GM23338 (cell line): ENCODE measurements at regions not wholly inside any gene's neighbourhood (a gene's known extent, or its start where the extent isn't known, plus 50 kb on each side); places are given as distances from the start of the nearest gene placed in this dataset.

Experiments used
- ATAC-seq: fragments of 200-7000 bp; cut with Tn5 transposase; 3 replicates; pipeline ENCODE4 v1.9.1; 2020
- DNase-seq: peaks from one replicate; pipeline ENCODE4 v3.0.0-alpha.2; 2015; ENCODE audit warnings: low spot score
- H2AFZ ChIP-seq: fragments of 200-600 bp; sonication (generic); 2 replicates; pipeline ENCODE4 v1.8.0; 2016; ENCODE audit warnings: antibody characterized with exemption, mild to moderate bottlenecking, moderate library complexity
- H3F3A ChIP-seq: fragments of 200-600 bp; sonication (generic); replicated peaks from 2 replicates; pipeline ENCODE4 v1.8.0; 2017; ENCODE audit warnings: antibody characterized with exemption, mixed run types, low read depth
- H3K27ac ChIP-seq: fragments of 200-600 bp; sonication (generic); 2 replicates; pipeline ENCODE4 v1.6.1; 2016; ENCODE audit warnings: low read depth
- H3K27me3 ChIP-seq: fragments of 200-600 bp; sonication (generic); 2 replicates; pipeline ENCODE4 v1.8.0; 2016; ENCODE audit warnings: mild to moderate bottlenecking, mixed run types, moderate library complexity; ENCODE audit not compliant: insufficient read depth
- H3K36me3 ChIP-seq: fragments of 200-600 bp; sonication (generic); 2 replicates; pipeline ENCODE4 v1.8.0; 2016; ENCODE audit warnings: mild to moderate bottlenecking; ENCODE audit not compliant: insufficient read depth
- H3K4me1 ChIP-seq: fragments of 200-600 bp; sonication (generic); 2 replicates; pipeline ENCODE4 v1.8.0; 2016; ENCODE audit warnings: mild to moderate bottlenecking, moderate library complexity; ENCODE audit not compliant: insufficient read depth
- H3K4me2 ChIP-seq: fragments of 200-600 bp; sonication (generic); 2 replicates; pipeline ENCODE4 v1.7.1; 2017; ENCODE audit warnings: mixed run types
- H3K4me3 ChIP-seq: fragments of 200-600 bp; sonication (generic); 2 replicates; pipeline ENCODE4 v1.6.1; 2016; ENCODE audit warnings: mixed run types
- H3K79me2 ChIP-seq: fragments of 200-600 bp; sonication (generic); replicated peaks from 2 replicates; pipeline ENCODE4 v1.8.0; 2017; ENCODE audit warnings: mild to moderate bottlenecking; ENCODE audit not compliant: insufficient read depth
- H3K9me2 ChIP-seq: fragments of 200-600 bp; sonication (generic); 2 replicates; pipeline ENCODE4 v1.8.0; 2017; ENCODE audit not compliant: insufficient read depth
- H4K20me1 ChIP-seq: fragments of 200-600 bp; sonication (generic); replicated peaks from 2 replicates; pipeline ENCODE4 v1.8.0; 2017; ENCODE audit warnings: mild to moderate bottlenecking; ENCODE audit not compliant: insufficient read depth
- H3K27ac Mint-ChIP-seq: 2 replicates; pipeline ENCODE4 v1.8.0; 2020; ENCODE audit warnings: inconsistent platforms, mild to moderate bottlenecking, moderate library complexity, mixed read lengths
- H3K27me3 Mint-ChIP-seq: 3 replicates; pipeline ENCODE4 v1.8.0; 2022; ENCODE audit warnings: low read depth, mild to moderate bottlenecking, moderate library complexity, mixed read lengths, inconsistent platforms; ENCODE audit not compliant: insufficient read depth, poor library complexity
- H3K36me3 Mint-ChIP-seq: 3 replicates; pipeline ENCODE4 v1.8.0; 2021; ENCODE audit warnings: low read depth, mild to moderate bottlenecking, inconsistent platforms, moderate library complexity, mixed read lengths
- H3K4me1 Mint-ChIP-seq: 3 replicates; pipeline ENCODE4 v1.8.0; 2020; ENCODE audit warnings: mild to moderate bottlenecking, inconsistent platforms, mixed read lengths
- H3K4me3 Mint-ChIP-seq: 3 replicates; pipeline ENCODE4 v1.8.0; 2021; ENCODE audit warnings: moderate library complexity, mild to moderate bottlenecking, inconsistent platforms, mixed read lengths
- H3K9me3 Mint-ChIP-seq: 3 replicates; pipeline ENCODE4 v1.8.0; 2020; ENCODE audit warnings: moderate library complexity, mild to moderate bottlenecking, inconsistent platforms, mixed read lengths
- CREB1 ChIP-seq: fragments of 250-450 bp; sonication (Bioruptor Pico); IDR thresholded peaks from 2 replicates; pipeline ENCODE4 v1.5.0; 2020; ENCODE audit warnings: low read depth, mild to moderate bottlenecking, moderate library complexity
- CTCF ChIP-seq, 2 experiments: fragments of 200-600 bp in 1 of 2; sonication (generic) in 1 of 2; conservative IDR thresholded peaks; 2 replicates each; pipeline versions ENCODE4 v1.5.1 to v1.6.1; 2016 to 2017; ENCODE audit warnings: antibody characterized with exemption in 2 of 2, low read depth in 2 of 2, mild to moderate bottlenecking in 2 of 2, moderate library complexity in 1 of 2
- ETS1 ChIP-seq: IDR thresholded peaks from 2 replicates; pipeline ENCODE4 v1.6.1; 2016; ENCODE audit warnings: antibody characterized with exemption
- JUNB ChIP-seq: IDR thresholded peaks from one replicate; pipeline ENCODE4 v1.6.1; 2016; ENCODE audit warnings: antibody characterized with exemption; ENCODE audit not compliant: unreplicated experiment
- NANOG ChIP-seq: IDR thresholded peaks from 2 replicates; pipeline ENCODE4 v1.6.1; 2016; ENCODE audit warnings: antibody characterized with exemption, borderline replicate concordance
- REST ChIP-seq: IDR thresholded peaks from one replicate; pipeline ENCODE4 v1.6.1; 2018; ENCODE audit warnings: antibody characterized with exemption; ENCODE audit not compliant: unreplicated experiment
- STAT1 ChIP-seq: IDR thresholded peaks from one replicate; pipeline ENCODE4 v1.6.1; 2016; ENCODE audit warnings: antibody characterized with exemption; ENCODE audit not compliant: unreplicated experiment
- ZNF331 ChIP-seq: fragments of 250-450 bp; sonication (Bioruptor Pico); IDR thresholded peaks from 2 replicates; pipeline ENCODE4 v1.5.0; 2020; ENCODE audit warnings: low read depth, mild to moderate bottlenecking, moderate library complexity
- ZNF462 ChIP-seq: fragments of 250-450 bp; sonication (Bioruptor Pico); IDR thresholded peaks from 2 replicates; pipeline ENCODE4 v1.5.0; 2020; ENCODE audit warnings: mild to moderate bottlenecking, moderate library complexity

GRCh38 chr1:87961992-87962391 is 633.3 kb downstream of the LMO4 start:
- Histone ChIP-seq H3K36me3 (no peaks in the 10 kb centered on the region), H3K9me2 (no peaks in the 10 kb centered on the region), H4K20me1 (no peaks in the 10 kb centered on the region), H3K4me2 (no peak overlapping the region), H2AFZ (no peak overlapping the region), H3K4me3 (no peak overlapping the region), H3K27ac (no peak overlapping the region), H3K27me3 (no peaks in the 10 kb centered on the region), H3K4me1 (0 out of 2 replicates have a peak, but pooled peaks cover under 1% of the 10 kb centered on the region), H3F3A (no peaks in the 10 kb centered on the region), H3K79me2 (no peaks in the 10 kb centered on the region)
- DNase-seq (no peak), ATAC-seq (no peak)
- no peak overlapping the region for H3K4me3 Mint-ChIP-seq
- H3K4me1 Mint-ChIP-seq = peaks cover 2% of the 10 kb centered on the region; the same call in 1 of the 3 replicates
- no peaks in the 10 kb centered on the region for H3K27me3 Mint-ChIP-seq
- H3K36me3 Mint-ChIP-seq = no peaks in the 10 kb centered on the region
- TF ChIP-seq STAT1 = no peak
- TF ChIP-seq CREB1 = no peak
- TF ChIP-seq ZNF331 (CRISPR knock-in tag) = no peak
- no peak for TF ChIP-seq JUNB
- no peak for TF ChIP-seq CTCF (conservative IDR thresholded peaks at IDR 0.05; ENCODE audit: low read depth in 2 of 2)
- TF ChIP-seq ETS1 = no peak
- no peak for TF ChIP-seq REST
- no peak for TF ChIP-seq NANOG
- no peak for TF ChIP-seq ZNF462 (CRISPR knock-in tag)
- no peaks in the 10 kb centered on the region; the same call in 2 of the 3 replicates for H3K9me3 Mint-ChIP-seq
- H3K27ac Mint-ChIP-seq = no peak overlapping the region
